Neural cell (in vitro differentiated cells): ENCODE measurements at regions not wholly inside any gene's neighbourhood (a gene's known extent, or its start where the extent isn't known, plus 50 kb on each side); places are given as distances from the start of the nearest gene placed in this dataset.

Experiments used
- H2AFZ ChIP-seq: fragments of 200-600, 300-800 bp; sonication (generic), shearing (Covaris generic); 2 replicates; pipeline ENCODE4 v1.6.0; 2014; ENCODE audit warnings: low read depth, mild to moderate bottlenecking, antibody characterized with exemption, low read length, moderate library complexity
- H3F3A ChIP-seq: fragments of 200-600 bp; shearing (Covaris generic); 2 replicates; pipeline ENCODE4 v1.6.1; 2016; ENCODE audit warnings: mild to moderate bottlenecking, moderate library complexity, mixed read lengths, antibody characterized with exemption, low read length; ENCODE audit not compliant: insufficient read depth, poor library complexity, severe bottlenecking
- H3K27ac ChIP-seq: fragments of 200-600, 300-800 bp; sonication (generic), shearing (Covaris generic); 2 replicates; pipeline ENCODE4 v1.5.1; 2014; ENCODE audit warnings: mild to moderate bottlenecking, low read length, moderate library complexity
- H3K27me3 ChIP-seq: fragments of 300-800, 200-600 bp; sonication (generic), shearing (Covaris generic); 2 replicates; pipeline ENCODE4 v1.6.0; 2014; ENCODE audit warnings: mild to moderate bottlenecking, low read depth, low read length, moderate library complexity; ENCODE audit not compliant: insufficient read depth
- H3K36me3 ChIP-seq: fragments of 300-800, 200-600 bp; sonication (generic), shearing (Covaris generic); 2 replicates; pipeline ENCODE4 v1.5.1; 2014; ENCODE audit warnings: mild to moderate bottlenecking, antibody characterized with exemption, low read length, moderate library complexity; ENCODE audit not compliant: insufficient read depth
- H3K4me2 ChIP-seq: fragments of 300-800, 200-600 bp; sonication (generic), shearing (Covaris generic); 2 replicates; pipeline ENCODE4 v1.6.0; 2014; ENCODE audit warnings: mild to moderate bottlenecking, low read length
- H3K4me3 ChIP-seq: fragments of 300-800, 200-600 bp; sonication (generic), shearing (Covaris generic); 2 replicates; pipeline ENCODE4 v1.5.1; 2014; ENCODE audit warnings: mild to moderate bottlenecking, low read length, moderate library complexity
- H3K79me2 ChIP-seq: fragments of 200-600 bp; shearing (Covaris generic); replicated peaks from 2 replicates; pipeline ENCODE4 v1.6.0; 2014; ENCODE audit warnings: mild to moderate bottlenecking, low read length, moderate library complexity; ENCODE audit not compliant: insufficient read depth
- H3K9ac ChIP-seq: fragments of 300-800, 200-600 bp; sonication (generic), shearing (Covaris generic); 2 replicates; pipeline ENCODE4 v1.6.1; 2016; ENCODE audit warnings: mild to moderate bottlenecking, low read length, mixed read lengths
- H3K9me2 ChIP-seq: fragments of 200-600 bp; shearing (Covaris generic); 2 replicates; pipeline ENCODE4 v1.6.1; 2016; ENCODE audit warnings: mild to moderate bottlenecking, low read length, mixed read lengths; ENCODE audit not compliant: insufficient read depth
- H3K9me3 ChIP-seq: fragments of 200-600, 300-800 bp; sonication (generic), shearing (Covaris generic); 2 replicates; pipeline ENCODE4 v1.6.1; 2016; ENCODE audit warnings: mild to moderate bottlenecking, mixed run types, low read length, moderate library complexity, mixed read lengths
- H4K20me1 ChIP-seq: fragments of 200-600 bp; shearing (Covaris generic); 2 replicates; pipeline ENCODE4 v1.6.1; 2016; ENCODE audit warnings: mild to moderate bottlenecking, mixed run types; ENCODE audit not compliant: insufficient read depth
- EP300 ChIP-seq: fragments of 450-650 bp; conservative IDR thresholded peaks from 2 replicates; pipeline ENCODE4 v1.6.1; 2014; ENCODE audit warnings: antibody characterized with exemption, mild to moderate bottlenecking, moderate library complexity; ENCODE audit not compliant: poor library complexity, severe bottlenecking
- EZH2 ChIP-seq: fragments of 200-600, 300-800 bp; shearing (Covaris generic), sonication (generic); IDR thresholded peaks from 2 replicates; pipeline ENCODE4 v1.6.1; 2014; ENCODE audit warnings: antibody characterized with exemption, low read length, borderline replicate concordance, mild to moderate bottlenecking; ENCODE audit not compliant: insufficient read depth, poor library complexity, severe bottlenecking
- MXI1 ChIP-seq: fragments of 450-650 bp; conservative IDR thresholded peaks from 2 replicates; pipeline ENCODE4 v1.6.1; 2014; ENCODE audit warnings: antibody characterized with exemption, mild to moderate bottlenecking; ENCODE audit not compliant: poor library complexity, severe bottlenecking
- POLR2AphosphoS5 ChIP-seq: IDR thresholded peaks from 2 replicates; pipeline ENCODE4 v1.6.1; 2012
- RAD21 ChIP-seq: fragments of 450-650 bp; conservative IDR thresholded peaks from 2 replicates; pipeline ENCODE4 v1.6.1; 2014; ENCODE audit warnings: antibody characterized with exemption, mild to moderate bottlenecking, moderate library complexity
- SMC3 ChIP-seq: fragments of 450-650 bp; conservative IDR thresholded peaks from 2 replicates; pipeline ENCODE4 v1.6.1; 2014; ENCODE audit warnings: antibody characterized with exemption, mild to moderate bottlenecking, moderate library complexity; ENCODE audit not compliant: poor library complexity
- TAF1 ChIP-seq: IDR thresholded peaks from 2 replicates; pipeline ENCODE4 v1.6.1; 2012; ENCODE audit warnings: low read depth
- TF ChIP-seq, protein P1 (sequence below): IDR thresholded peaks from 2 replicates; pipeline ENCODE4 v1.6.1; 2012; ENCODE audit warnings: borderline replicate concordance
- TF ChIP-seq, protein P2 (sequence below): fragments of 450-650 bp; IDR thresholded peaks from 2 replicates; pipeline ENCODE4 v1.5.1; 2014; ENCODE audit warnings: antibody characterized with exemption, mild to moderate bottlenecking, moderate library complexity; ENCODE audit not compliant: poor library complexity, severe bottlenecking

DNA sequence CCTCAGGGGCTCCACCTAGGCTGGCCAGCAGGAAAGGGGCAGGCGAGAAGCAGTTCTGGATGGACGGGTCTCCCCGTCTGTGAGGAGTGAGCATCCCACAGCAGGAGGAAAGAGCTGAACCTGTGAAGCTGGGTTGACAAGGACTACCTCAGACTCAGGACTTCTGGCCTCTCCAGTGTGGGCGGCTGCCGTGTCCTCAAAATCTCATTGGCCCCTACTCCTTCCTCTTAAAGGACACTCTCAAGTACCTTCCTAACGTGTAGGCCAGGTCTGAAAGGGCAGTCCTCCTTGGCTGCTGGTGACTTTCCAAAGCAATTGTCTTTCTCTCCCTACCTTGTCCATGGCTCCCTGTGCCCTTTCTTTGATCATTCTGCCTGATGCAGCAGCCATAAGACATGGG is 107.0 kb upstream of the AKIP1 start:
- H3K36me3 ChIP-seq, result no peaks in the 10 kb centered on the region
- H3K79me2 ChIP-seq, result peaks cover 19% of the 10 kb centered on the region
- no peaks in the 10 kb centered on the region for H3K27me3 ChIP-seq
- H3K9ac ChIP-seq, result no peak overlapping the region
- no peak overlapping the region for H3K4me2 ChIP-seq
- no peak overlapping the region for H3K27ac ChIP-seq
- H4K20me1 ChIP-seq, result no peaks in the 10 kb centered on the region
- no peaks in the 10 kb centered on the region for H3K9me3 ChIP-seq
- H3F3A ChIP-seq, result no peaks in the 10 kb centered on the region
- TF ChIP-seq EP300 (no peak), EZH2 (no peak), SMC3 (no peak), RAD21 (no peak), MXI1 (no peak), POLR2AphosphoS5 (no peak), TAF1 (no peak)
- TF ChIP-seq, protein P1, sequence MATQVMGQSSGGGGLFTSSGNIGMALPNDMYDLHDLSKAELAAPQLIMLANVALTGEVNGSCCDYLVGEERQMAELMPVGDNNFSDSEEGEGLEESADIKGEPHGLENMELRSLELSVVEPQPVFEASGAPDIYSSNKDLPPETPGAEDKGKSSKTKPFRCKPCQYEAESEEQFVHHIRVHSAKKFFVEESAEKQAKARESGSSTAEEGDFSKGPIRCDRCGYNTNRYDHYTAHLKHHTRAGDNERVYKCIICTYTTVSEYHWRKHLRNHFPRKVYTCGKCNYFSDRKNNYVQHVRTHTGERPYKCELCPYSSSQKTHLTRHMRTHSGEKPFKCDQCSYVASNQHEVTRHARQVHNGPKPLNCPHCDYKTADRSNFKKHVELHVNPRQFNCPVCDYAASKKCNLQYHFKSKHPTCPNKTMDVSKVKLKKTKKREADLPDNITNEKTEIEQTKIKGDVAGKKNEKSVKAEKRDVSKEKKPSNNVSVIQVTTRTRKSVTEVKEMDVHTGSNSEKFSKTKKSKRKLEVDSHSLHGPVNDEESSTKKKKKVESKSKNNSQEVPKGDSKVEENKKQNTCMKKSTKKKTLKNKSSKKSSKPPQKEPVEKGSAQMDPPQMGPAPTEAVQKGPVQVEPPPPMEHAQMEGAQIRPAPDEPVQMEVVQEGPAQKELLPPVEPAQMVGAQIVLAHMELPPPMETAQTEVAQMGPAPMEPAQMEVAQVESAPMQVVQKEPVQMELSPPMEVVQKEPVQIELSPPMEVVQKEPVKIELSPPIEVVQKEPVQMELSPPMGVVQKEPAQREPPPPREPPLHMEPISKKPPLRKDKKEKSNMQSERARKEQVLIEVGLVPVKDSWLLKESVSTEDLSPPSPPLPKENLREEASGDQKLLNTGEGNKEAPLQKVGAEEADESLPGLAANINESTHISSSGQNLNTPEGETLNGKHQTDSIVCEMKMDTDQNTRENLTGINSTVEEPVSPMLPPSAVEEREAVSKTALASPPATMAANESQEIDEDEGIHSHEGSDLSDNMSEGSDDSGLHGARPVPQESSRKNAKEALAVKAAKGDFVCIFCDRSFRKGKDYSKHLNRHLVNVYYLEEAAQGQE, result no peak
- TF ChIP-seq, protein P2, sequence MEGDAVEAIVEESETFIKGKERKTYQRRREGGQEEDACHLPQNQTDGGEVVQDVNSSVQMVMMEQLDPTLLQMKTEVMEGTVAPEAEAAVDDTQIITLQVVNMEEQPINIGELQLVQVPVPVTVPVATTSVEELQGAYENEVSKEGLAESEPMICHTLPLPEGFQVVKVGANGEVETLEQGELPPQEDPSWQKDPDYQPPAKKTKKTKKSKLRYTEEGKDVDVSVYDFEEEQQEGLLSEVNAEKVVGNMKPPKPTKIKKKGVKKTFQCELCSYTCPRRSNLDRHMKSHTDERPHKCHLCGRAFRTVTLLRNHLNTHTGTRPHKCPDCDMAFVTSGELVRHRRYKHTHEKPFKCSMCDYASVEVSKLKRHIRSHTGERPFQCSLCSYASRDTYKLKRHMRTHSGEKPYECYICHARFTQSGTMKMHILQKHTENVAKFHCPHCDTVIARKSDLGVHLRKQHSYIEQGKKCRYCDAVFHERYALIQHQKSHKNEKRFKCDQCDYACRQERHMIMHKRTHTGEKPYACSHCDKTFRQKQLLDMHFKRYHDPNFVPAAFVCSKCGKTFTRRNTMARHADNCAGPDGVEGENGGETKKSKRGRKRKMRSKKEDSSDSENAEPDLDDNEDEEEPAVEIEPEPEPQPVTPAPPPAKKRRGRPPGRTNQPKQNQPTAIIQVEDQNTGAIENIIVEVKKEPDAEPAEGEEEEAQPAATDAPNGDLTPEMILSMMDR, result no peak
- H3K4me3 ChIP-seq, result no peak overlapping the region
- no peaks in the 10 kb centered on the region for H3K9me2 ChIP-seq
- no peak overlapping the region for H2AFZ ChIP-seq

DNA sequence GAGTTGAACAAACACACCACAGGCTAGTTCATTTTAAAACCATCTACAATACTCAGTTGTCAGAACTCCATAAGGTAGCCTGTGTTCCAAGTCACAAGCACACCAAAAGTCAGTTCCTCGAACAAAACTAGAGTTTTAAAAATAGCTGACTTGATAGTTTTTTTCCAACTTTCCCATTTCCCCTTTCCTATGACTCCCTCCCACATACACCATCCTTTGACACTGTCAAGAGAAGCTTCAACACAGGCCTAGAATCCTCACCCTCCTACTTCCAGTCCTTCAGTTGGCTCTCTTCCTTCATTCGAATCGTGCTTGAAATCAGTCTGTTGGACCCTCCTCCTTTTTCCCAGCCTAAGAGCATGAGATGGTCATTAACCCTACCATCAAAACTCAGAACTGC is 105.7 kb upstream of the AKIP1 start:
- TF ChIP-seq EZH2 (no peak), POLR2AphosphoS5 (no peak), SMC3 (no peak), MXI1 (no peak), RAD21 (no peak), TAF1 (no peak), EP300 (no peak)
- TF ChIP-seq, protein P1, result no peak
- TF ChIP-seq, protein P2, result no peak
- no peaks in the 10 kb centered on the region for H4K20me1 ChIP-seq
- H3K27ac ChIP-seq, result no peak overlapping the region
- H3K9ac ChIP-seq, result no peak overlapping the region
- no peaks in the 10 kb centered on the region for H3K9me2 ChIP-seq
- no peak overlapping the region for H3K4me2 ChIP-seq
- no peaks in the 10 kb centered on the region for H3K9me3 ChIP-seq
- H3K36me3 ChIP-seq, result no peaks in the 10 kb centered on the region
- peaks cover 19% of the 10 kb centered on the region for H3K79me2 ChIP-seq
- no peaks in the 10 kb centered on the region for H3F3A ChIP-seq
- H3K27me3 ChIP-seq, result no peaks in the 10 kb centered on the region
- H2AFZ ChIP-seq, result no peak overlapping the region
- H3K4me3 ChIP-seq, result no peak overlapping the region
